KOPT-K1 (cell line): ENCODE measurements at regions not wholly inside any gene's neighbourhood (a gene's known extent, or its start where the extent isn't known, plus 50 kb on each side); places are given as distances from the start of the nearest gene placed in this dataset.
"Not testable (repeated sequence)": the region's sequence is repeated elsewhere in the genome, so short reads cannot be mapped to it uniquely, and the experiment has no call there.

Experiments
- H3K27ac ChIP-seq: fragments of 200-600 bp; sonication (generic); 2 replicates; pipeline ENCODE4 v1.5.1; 2016; ENCODE audit warnings: antibody characterized with exemption, mild to moderate bottlenecking, low read depth, low read length; ENCODE audit not compliant: poor library complexity, severe bottlenecking
- H3K36me3 ChIP-seq: fragments of 200-600 bp; sonication (generic); 2 replicates; pipeline ENCODE4 v1.5.1; 2017; ENCODE audit warnings: antibody characterized with exemption, mild to moderate bottlenecking, low read length, moderate library complexity; ENCODE audit not compliant: insufficient read depth
- H3K9me3 ChIP-seq: fragments of 200-600 bp; sonication (generic); 2 replicates; pipeline ENCODE4 v1.5.1; 2017; ENCODE audit warnings: antibody characterized with exemption, low read length, mild to moderate bottlenecking; ENCODE audit not compliant: insufficient read depth, poor library complexity, severe bottlenecking

- H3K9me3 ChIP-seq, result no peaks in the 10 kb centered on the region
- no peak overlapping the region for H3K27ac ChIP-seq
Measured at GRCh38 chrX:41009850-41010846, 75.1 kb upstream of the USP9X start.

GRCh38 chrX:41014776-41015360, 70.4 kb upstream of the USP9X start:
- Histone ChIP-seq H3K9me3 (no peaks in the 10 kb centered on the region), H3K36me3 (no peaks in the 10 kb centered on the region), H3K27ac (no peak overlapping the region)

More at GRCh38 chrX:41009850-41010846, 75.1 kb upstream of the USP9X start:
- no peaks in the 10 kb centered on the region for H3K36me3 ChIP-seq

- H3K9me3 ChIP-seq, H3K36me3 ChIP-seq: not testable (repeated sequence)
Measured at GRCh38 chrX:41017785-41018184, 67.5 kb upstream of the USP9X start.

GRCh38 chrX:41018391-41019040, 66.7 kb upstream of the USP9X start:
- H3K27ac ChIP-seq, H3K36me3 ChIP-seq, H3K9me3 ChIP-seq: not testable (repeated sequence)

More at GRCh38 chrX:41017785-41018184, 67.5 kb upstream of the USP9X start:
- H3K27ac ChIP-seq, result not testable (repeated sequence)

- no peaks in the 10 kb centered on the region for H3K9me3 ChIP-seq
- H3K27ac ChIP-seq, result no peak overlapping the region
- no peaks in the 10 kb centered on the region for H3K36me3 ChIP-seq
Measured at GRCh38 chrX:41019041-41019392, 66.2 kb upstream of the USP9X start.

GRCh38 chrX:41022566-41022965, 62.7 kb upstream of the USP9X start:
- H3K9me3 ChIP-seq, result no peaks in the 10 kb centered on the region
- H3K36me3 ChIP-seq, result no peaks in the 10 kb centered on the region
- H3K27ac ChIP-seq, result no peak overlapping the region

GRCh38 chrX:41023098-41023497, 62.1 kb upstream of the USP9X start:
- no peaks in the 10 kb centered on the region for H3K9me3 ChIP-seq
- no peak overlapping the region for H3K27ac ChIP-seq
- H3K36me3 ChIP-seq, result no peaks in the 10 kb centered on the region

- not testable (repeated sequence) for H3K9me3 ChIP-seq, H3K36me3 ChIP-seq, H3K27ac ChIP-seq
Measured at GRCh38 chrX:41024335-41024734, 60.9 kb upstream of the USP9X start.

- H3K27ac ChIP-seq, result no peak overlapping the region
- no peaks in the 10 kb centered on the region for H3K36me3 ChIP-seq
- H3K9me3 ChIP-seq, result no peaks in the 10 kb centered on the region
Measured at GRCh38 chrX:41024755-41025154, 60.5 kb upstream of the USP9X start.

GRCh38 chrX:41025926-41026701, 59.1 kb upstream of the USP9X start:
- Histone ChIP-seq H3K27ac (no peak overlapping the region), H3K9me3 (no peaks in the 10 kb centered on the region), H3K36me3 (no peaks in the 10 kb centered on the region)

GRCh38 chrX:41026702-41027078, 58.6 kb upstream of the USP9X start:
- Histone ChIP-seq H3K9me3 (no peaks in the 10 kb centered on the region), H3K27ac (no peak overlapping the region), H3K36me3 (no peaks in the 10 kb centered on the region)

GRCh38 chrX:41029332-41029731, 55.9 kb upstream of the USP9X start:
- Histone ChIP-seq H3K9me3 (no peaks in the 10 kb centered on the region), H3K27ac (no peak overlapping the region)

GRCh38 chrX:41031256-41031967, 53.8 kb upstream of the USP9X start:
- Histone ChIP-seq H3K36me3 (no peaks in the 10 kb centered on the region), H3K27ac (no peak overlapping the region), H3K9me3 (no peaks in the 10 kb centered on the region)

More at GRCh38 chrX:41029332-41029731, 55.9 kb upstream of the USP9X start:
- no peaks in the 10 kb centered on the region for H3K36me3 ChIP-seq

- Histone ChIP-seq H3K9me3 (no peaks in the 10 kb centered on the region), H3K36me3 (no peaks in the 10 kb centered on the region), H3K27ac (no peak overlapping the region)
Measured at GRCh38 chrX:41033299-41033698, 51.9 kb upstream of the USP9X start.
